ENCODE measurements at regions not wholly inside any gene's neighbourhood (a gene's known extent, or its start where the extent isn't known, plus 50 kb on each side); places are given as distances from the start of the nearest gene placed in this dataset.

GRCh38 chr4:25486171-25486570 lies 109.1 kb downstream of the ANAPC4 start:
- no peaks in the 10 kb centered on the region for H3K4me1 ChIP-seq
- DNase-seq (no peak), ATAC-seq (no peak)
- WGBS, 2 donors, result 78 to 87% methylated on average over 3 of the region's 3 CpGs
- H3K36me3 ChIP-seq (replicated peaks in 1 of 2; ENCODE audit: insufficient read depth in 1 of 2, low read depth in 2 of 2), result no peaks in the 10 kb centered on the region
- TF ChIP-seq, protein P1, sequence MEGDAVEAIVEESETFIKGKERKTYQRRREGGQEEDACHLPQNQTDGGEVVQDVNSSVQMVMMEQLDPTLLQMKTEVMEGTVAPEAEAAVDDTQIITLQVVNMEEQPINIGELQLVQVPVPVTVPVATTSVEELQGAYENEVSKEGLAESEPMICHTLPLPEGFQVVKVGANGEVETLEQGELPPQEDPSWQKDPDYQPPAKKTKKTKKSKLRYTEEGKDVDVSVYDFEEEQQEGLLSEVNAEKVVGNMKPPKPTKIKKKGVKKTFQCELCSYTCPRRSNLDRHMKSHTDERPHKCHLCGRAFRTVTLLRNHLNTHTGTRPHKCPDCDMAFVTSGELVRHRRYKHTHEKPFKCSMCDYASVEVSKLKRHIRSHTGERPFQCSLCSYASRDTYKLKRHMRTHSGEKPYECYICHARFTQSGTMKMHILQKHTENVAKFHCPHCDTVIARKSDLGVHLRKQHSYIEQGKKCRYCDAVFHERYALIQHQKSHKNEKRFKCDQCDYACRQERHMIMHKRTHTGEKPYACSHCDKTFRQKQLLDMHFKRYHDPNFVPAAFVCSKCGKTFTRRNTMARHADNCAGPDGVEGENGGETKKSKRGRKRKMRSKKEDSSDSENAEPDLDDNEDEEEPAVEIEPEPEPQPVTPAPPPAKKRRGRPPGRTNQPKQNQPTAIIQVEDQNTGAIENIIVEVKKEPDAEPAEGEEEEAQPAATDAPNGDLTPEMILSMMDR (IDR thresholded peaks at IDR 0.05), result no peak
- TF ChIP-seq POLR2A (IDR thresholded peaks at IDR 0.05), result no peak
- no peak overlapping the region for H3K27ac ChIP-seq
- no peaks in the 10 kb centered on the region for H3K9me3 ChIP-seq
- intact Hi-C loops (cut with DNase I), result no loop called here
- no peak overlapping the region for H3K4me3 ChIP-seq
- no peaks in the 10 kb centered on the region for H3K27me3 ChIP-seq

- Histone ChIP-seq H3K4me3 (no peak overlapping the region), H3K36me3 (replicated peaks in 1 of 2; ENCODE audit: insufficient read depth in 1 of 2, low read depth in 2 of 2) (no peaks in the 10 kb centered on the region), H3K4me1 (no peaks in the 10 kb centered on the region), H3K27me3 (no peaks in the 10 kb centered on the region), H3K9me3 (no peaks in the 10 kb centered on the region), H3K27ac (no peak overlapping the region)
- intact Hi-C loops (cut with DNase I), result no loop called here
- TF ChIP-seq, protein P1 (IDR thresholded peaks at IDR 0.05), result no peak
- no peak for TF ChIP-seq POLR2A (IDR thresholded peaks at IDR 0.05)
- ATAC-seq (no peak), DNase-seq (no peak)
- WGBS, 2 donors, result 85 to 91% methylated on average over 6 of the region's 6 CpGs
These were observed 110.1 kb downstream of the ANAPC4 start for GRCh38 chr4:25487155-25487554.

DNA sequence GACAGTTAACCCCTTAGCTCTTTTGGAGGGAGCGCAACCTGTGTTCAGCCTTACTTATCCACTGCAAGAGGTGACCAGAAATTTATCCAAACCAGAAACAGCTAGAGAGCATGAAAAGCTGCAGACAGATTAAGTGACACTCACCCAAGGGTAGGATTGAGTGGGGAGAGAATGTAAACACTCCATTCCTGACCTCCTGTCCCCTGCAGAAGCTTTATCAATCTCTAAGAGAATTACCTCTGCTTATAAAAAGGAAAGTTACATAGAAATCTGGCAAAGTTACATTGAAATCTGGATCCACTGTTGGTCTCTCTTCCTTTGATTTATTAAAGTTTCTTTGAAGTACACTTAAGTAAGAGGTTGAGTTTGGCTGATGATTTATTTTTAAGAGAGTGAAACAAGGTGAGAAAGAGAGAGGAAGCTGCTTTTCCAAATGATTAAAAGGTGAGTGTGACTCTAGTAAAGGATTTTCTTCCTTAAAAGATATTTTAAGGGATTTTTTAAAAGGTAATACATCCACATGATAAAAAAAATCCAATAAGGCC lies 112.3 kb downstream of the ANAPC4 start:
- DNase-seq, result no peak
- H3K27me3 ChIP-seq, result no peaks in the 10 kb centered on the region
- H3K9me3 ChIP-seq, result peaks cover 0 to 5% (median 0%) of the 10 kb centered on the region in 3 donors
- WGBS, 2 donors, result 100% methylated on average over 1 of the region's 1 CpG
- ATAC-seq, result no peak
- H3K4me3 ChIP-seq, result no peak overlapping the region
- intact Hi-C loops (cut with DNase I), result no loop called here
- H3K27ac ChIP-seq, result no peak overlapping the region
- H3K36me3 ChIP-seq (replicated peaks in 1 of 2; ENCODE audit: insufficient read depth in 1 of 2, low read depth in 2 of 2), result no peaks in the 10 kb centered on the region
- H3K4me1 ChIP-seq, result no peaks in the 10 kb centered on the region
- TF ChIP-seq POLR2A (IDR thresholded peaks at IDR 0.05), result no peak
- TF ChIP-seq, protein P1 (IDR thresholded peaks at IDR 0.05), result no peak

GRCh38 chr4:25493466-25493865 lies 116.4 kb downstream of the ANAPC4 start:
- WGBS, 2 donors, result 8 to 19% methylated on average over 1 of the region's 1 CpG
- DNase-seq (no peak), ATAC-seq (no peak)
- Histone ChIP-seq H3K4me1 (no peaks in the 10 kb centered on the region), H3K9me3 (peaks cover 0 to 5% (median 0%) of the 10 kb centered on the region in 3 donors), H3K27ac (no peak overlapping the region), H3K27me3 (no peaks in the 10 kb centered on the region), H3K36me3 (replicated peaks in 1 of 2; ENCODE audit: insufficient read depth in 1 of 2, low read depth in 2 of 2) (no peaks in the 10 kb centered on the region), H3K4me3 (no peak overlapping the region)
- intact Hi-C loops (cut with DNase I), result no loop called here
- TF ChIP-seq, protein P1 (IDR thresholded peaks at IDR 0.05), result no peak
- TF ChIP-seq POLR2A (IDR thresholded peaks at IDR 0.05), result no peak

DNA sequence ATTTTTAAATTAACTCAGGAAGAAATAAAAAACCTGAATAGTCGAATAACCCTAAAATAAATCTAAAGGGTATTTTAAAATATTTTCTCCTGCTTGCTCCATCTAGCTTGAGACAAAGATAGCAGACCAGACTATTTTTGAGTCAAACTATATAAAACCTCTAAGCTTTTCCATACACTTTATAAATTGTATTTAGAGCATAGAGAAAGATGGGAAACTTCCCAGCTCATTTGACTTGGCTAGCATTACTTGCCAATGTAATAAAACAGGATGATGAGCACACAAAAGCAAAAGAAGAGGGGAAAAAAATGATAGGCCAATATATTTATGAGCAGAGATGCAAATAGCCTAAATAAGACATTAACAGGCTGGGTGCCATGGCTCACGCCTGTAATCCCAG lies 117.1 kb downstream of the ANAPC4 start:
- Histone ChIP-seq H3K36me3 (replicated peaks in 1 of 2; ENCODE audit: insufficient read depth in 1 of 2, low read depth in 2 of 2) (no peaks in the 10 kb centered on the region), H3K4me3 (no peak overlapping the region), H3K4me1 (no peaks in the 10 kb centered on the region), H3K9me3 (peaks cover 0 to 5% (median 0%) of the 10 kb centered on the region in 3 donors), H3K27me3 (no peaks in the 10 kb centered on the region), H3K27ac (no peak overlapping the region)
- intact Hi-C loops (cut with DNase I), result no loop called here
- ATAC-seq (no peak), DNase-seq (no peak)
- no peak for TF ChIP-seq POLR2A (IDR thresholded peaks at IDR 0.05)
- TF ChIP-seq, protein P1 (IDR thresholded peaks at IDR 0.05), result no peak
- 74 to 78% methylated on average over 2 of the region's 2 CpGs for WGBS, 2 donors
